ENCODE measurements at regions not wholly inside any gene's neighbourhood (a gene's known extent, or its start where the extent isn't known, plus 50 kb on each side); places are given as distances from the start of the nearest gene placed in this dataset.

GRCh38 chr7:11313801-11314200 is 340.1 kb downstream of the PHF14 start:
- H3K18ac ChIP-seq (ENCODE audit: insufficient read length, low read depth, low read length) = no peak overlapping the region
- H2AK5ac ChIP-seq (ENCODE audit: insufficient read length, low read length) = no peak overlapping the region
- no peaks in the 10 kb centered on the region for H3K79me2 ChIP-seq (ENCODE audit: insufficient read depth, low read length)
- no peak overlapping the region for H3T11ph ChIP-seq (ENCODE audit: low read length)
- H2BK120ac ChIP-seq (ENCODE audit: low read depth, low read length, poor library complexity, severe bottlenecking) = no peak overlapping the region
- H3K9me3 ChIP-seq (ENCODE audit: control insufficient read depth, low read depth, low read length) = no peaks in the 10 kb centered on the region
- H3K23ac ChIP-seq (ENCODE audit: insufficient read length, low read depth, low read length) = no peak overlapping the region
- H3K36me3 Mint-ChIP-seq (ENCODE audit: insufficient read depth in 1 of 3, low read depth in 3 of 3) = no peaks in the 10 kb centered on the region
- H3K4me2 ChIP-seq (ENCODE audit: insufficient read depth, insufficient read length, low read length) = no peak overlapping the region
- H3K4me1 ChIP-seq (ENCODE audit: insufficient read depth, low read length) = no peaks in the 10 kb centered on the region
- no CpG with 5 or more reads among the region's 2 CpGs for WGBS (ENCODE audit: extremely low coverage, insufficient read length, low lambda C conversion rate)
- H3K4ac ChIP-seq (ENCODE audit: low read depth, low read length) = no peak overlapping the region
- no peak overlapping the region for H2BK12ac ChIP-seq (ENCODE audit: insufficient read length, low read depth, low read length)
- H4K8ac ChIP-seq (replicated peaks; ENCODE audit: insufficient read length, low read depth, low read length) = no peak overlapping the region
- H4K20me1 ChIP-seq (ENCODE audit: control insufficient read depth, insufficient read depth, insufficient read length) = no peaks in the 10 kb centered on the region
- no peak overlapping the region for H2AFZ ChIP-seq (ENCODE audit: low read length)
- no peak overlapping the region for H4K91ac ChIP-seq (ENCODE audit: insufficient read length, low read depth, low read length)
- DNase-seq = no peak
- no peaks in the 10 kb centered on the region for H3K9me3 Mint-ChIP-seq
- no peaks in the 10 kb centered on the region for H3K27me3 Mint-ChIP-seq (ENCODE audit: low read depth)
- H3K56ac ChIP-seq (ENCODE audit: insufficient read length, low read depth, low read length) = no peak overlapping the region
- peaks cover 12 to 13% of the 10 kb centered on the region in 2 experiments for H3K4me1 Mint-ChIP-seq
- H3K27me3 ChIP-seq (ENCODE audit: insufficient read depth, low read length) = no peaks in the 10 kb centered on the region
- H3K27ac ChIP-seq (ENCODE audit: insufficient read length, low read depth, low read length) = no peak overlapping the region
- no peak overlapping the region for H2BK5ac ChIP-seq (ENCODE audit: insufficient read length, low read length)
- H3K27ac Mint-ChIP-seq = no peak overlapping the region
- H3K14ac ChIP-seq (ENCODE audit: insufficient read depth, low read length) = no peak overlapping the region
- H3K79me1 ChIP-seq (ENCODE audit: insufficient read depth, low read depth, low read length, poor library complexity, severe bottlenecking) = no peaks in the 10 kb centered on the region
- H2BK15ac ChIP-seq (ENCODE audit: low read depth, low read length) = no peak overlapping the region
- H3K23me2 ChIP-seq (ENCODE audit: insufficient read length, low read depth, low read length, poor library complexity, severe bottlenecking) = no peaks in the 10 kb centered on the region
- no peak overlapping the region for H3K4me3 Mint-ChIP-seq
- TF ChIP-seq CTCF (conservative IDR thresholded peaks at IDR 0.05) = no peak
- H2BK20ac ChIP-seq (ENCODE audit: low read depth, low read length, poor library complexity, severe bottlenecking) = no peak overlapping the region
- H3K9ac ChIP-seq (ENCODE audit: extremely low read depth, insufficient read length, low read length) = no peak overlapping the region
- no peak overlapping the region for H4K5ac ChIP-seq (ENCODE audit: insufficient read length, low read depth, low read length)
